ENCODE measurements at regions not wholly inside any gene's neighbourhood (a gene's known extent, or its start where the extent isn't known, plus 50 kb on each side); places are given as distances from the start of the nearest gene placed in this dataset.

DNA sequence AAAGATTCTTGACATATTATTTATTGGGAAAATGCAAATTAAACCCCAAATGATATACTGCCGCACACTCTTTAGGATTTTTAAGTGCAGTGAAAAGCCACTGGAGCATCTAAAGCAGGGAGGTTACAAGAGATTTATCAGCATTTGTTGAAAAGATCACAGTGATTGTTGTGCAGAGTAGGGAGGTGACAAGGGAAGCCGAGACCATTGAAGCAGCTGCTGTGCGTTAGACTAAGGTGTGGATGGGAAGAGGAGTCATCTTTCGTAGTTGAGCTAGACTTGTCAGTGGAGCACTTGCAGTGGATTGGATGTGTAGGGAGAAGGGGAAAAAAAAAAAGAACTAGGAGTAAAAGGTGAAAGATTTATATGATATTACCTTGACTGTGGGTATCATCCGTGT is 854.6 kb downstream of the NTRK3 start:
- no peak for DNase-seq (ENCODE audit: low read depth in 3 of 3, low spot score in 2 of 3)

GRCh38 chr15:87394676-87395075 is 861.9 kb downstream of the NTRK3 start:
- DNase-seq (ENCODE audit: low read depth in 3 of 3, low spot score in 2 of 3) = no peak

- DNase-seq (ENCODE audit: low read depth in 3 of 3, low spot score in 2 of 3) = no peak
These were observed 868.8 kb downstream of the NTRK3 start for GRCh38 chr15:87387766-87388165.

DNA sequence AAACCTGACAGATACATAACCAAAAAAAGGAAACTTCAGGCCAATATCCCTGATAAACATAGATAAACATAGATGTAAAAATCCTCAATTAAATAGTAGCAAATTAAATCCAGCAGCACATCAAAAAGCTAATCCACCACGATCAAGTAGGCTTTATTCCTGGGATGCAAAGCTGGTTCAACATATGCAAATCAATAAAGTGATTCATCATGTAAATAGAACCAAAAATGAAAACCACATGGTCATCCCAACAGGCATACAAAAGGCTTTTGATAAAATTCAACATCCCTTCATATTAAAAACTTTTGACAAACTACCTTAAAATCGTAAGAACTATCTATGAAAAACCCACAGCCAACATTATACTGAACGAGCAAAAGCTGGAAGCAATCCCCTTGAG is 882.2 kb downstream of the NTRK3 start:
- DNase-seq (ENCODE audit: low read depth in 3 of 3, low spot score in 2 of 3) = no peak

- DNase-seq (ENCODE audit: low read depth in 3 of 3, low spot score in 2 of 3) = no peak
These were observed 887.3 kb downstream of the NTRK3 start for GRCh38 chr15:87369269-87369668.

DNA sequence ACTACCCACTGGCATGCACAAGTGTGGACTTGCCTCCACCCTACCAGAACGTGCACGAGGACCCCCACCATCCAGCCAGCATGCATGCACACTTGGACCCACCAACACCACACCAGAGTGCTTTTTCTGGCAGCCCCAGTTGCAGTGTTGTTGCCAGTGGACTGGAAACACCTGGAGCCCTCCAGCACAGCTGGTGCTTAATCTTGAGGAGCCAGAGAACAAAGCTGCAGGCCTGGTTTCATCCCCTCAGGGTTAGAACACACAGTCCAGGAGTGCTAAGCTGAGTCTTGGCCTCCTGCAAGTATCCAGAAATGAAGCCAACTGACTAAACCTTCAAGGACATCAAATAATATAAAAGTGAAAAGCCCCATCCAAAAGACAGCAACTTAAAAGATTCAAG is 888.0 kb downstream of the NTRK3 start:
- DNase-seq (ENCODE audit: low read depth in 3 of 3, low spot score in 2 of 3) = no peak

DNA sequence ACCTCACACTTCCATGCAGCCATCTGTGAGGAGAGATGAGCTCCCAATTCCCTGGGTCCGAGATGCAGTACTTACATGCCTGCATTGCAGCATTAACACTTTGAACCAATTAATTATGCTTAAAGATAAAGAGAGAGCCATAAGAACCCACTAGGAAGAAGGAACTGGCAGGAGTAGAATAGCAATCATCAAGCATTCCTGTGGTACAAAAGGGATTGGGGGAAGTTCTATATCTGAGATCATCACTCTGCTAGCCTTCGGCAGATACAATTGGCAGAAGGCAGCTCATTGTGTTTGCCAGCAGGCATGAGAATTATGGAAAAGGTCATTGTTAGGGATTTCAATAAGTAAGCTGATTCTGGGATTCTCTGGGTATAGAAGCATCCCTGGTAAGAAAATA is 891.4 kb downstream of the NTRK3 start:
- DNase-seq (ENCODE audit: low read depth in 3 of 3, low spot score in 2 of 3) = no peak

- no peak for DNase-seq (ENCODE audit: low read depth in 3 of 3, low spot score in 2 of 3)
These were observed 894.0 kb downstream of the NTRK3 start for GRCh38 chr15:87362531-87362930.

- no peak for DNase-seq (ENCODE audit: low read depth in 3 of 3, low spot score in 2 of 3)
These were observed 898.8 kb downstream of the NTRK3 start for GRCh38 chr15:87357637-87358313.

- DNase-seq (ENCODE audit: low read depth in 3 of 3, low spot score in 2 of 3) = no peak
These were observed 900.6 kb downstream of the NTRK3 start for GRCh38 chr15:87355946-87356345.

GRCh38 chr15:87354661-87355410 is 901.7 kb downstream of the NTRK3 start:
- DNase-seq (ENCODE audit: low read depth in 3 of 3, low spot score in 2 of 3) = no peak

GRCh38 chr15:87349181-87349580 is 907.4 kb downstream of the NTRK3 start:
- no peak for DNase-seq (ENCODE audit: low read depth in 3 of 3, low spot score in 2 of 3)

DNA sequence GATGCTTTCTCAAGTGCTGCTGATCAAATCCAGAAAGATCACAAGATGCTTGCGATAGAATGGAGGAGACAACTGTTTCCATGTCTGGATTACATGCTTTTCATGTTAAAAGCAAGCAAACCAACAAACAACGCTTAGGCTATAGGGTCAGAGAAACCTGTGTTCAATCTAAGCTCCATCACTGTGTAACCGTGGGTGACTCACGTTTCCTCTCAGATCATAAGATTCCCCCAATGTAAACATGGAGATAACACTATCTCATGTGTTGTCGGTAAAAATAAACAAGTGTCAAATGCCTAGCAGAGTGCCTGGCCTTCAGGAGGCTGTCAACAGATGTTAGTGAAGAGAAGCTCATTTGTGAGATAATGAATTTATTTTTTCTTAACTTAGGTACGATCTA is 907.8 kb downstream of the NTRK3 start:
- no peak for DNase-seq (ENCODE audit: low read depth in 3 of 3, low spot score in 2 of 3)

DNA sequence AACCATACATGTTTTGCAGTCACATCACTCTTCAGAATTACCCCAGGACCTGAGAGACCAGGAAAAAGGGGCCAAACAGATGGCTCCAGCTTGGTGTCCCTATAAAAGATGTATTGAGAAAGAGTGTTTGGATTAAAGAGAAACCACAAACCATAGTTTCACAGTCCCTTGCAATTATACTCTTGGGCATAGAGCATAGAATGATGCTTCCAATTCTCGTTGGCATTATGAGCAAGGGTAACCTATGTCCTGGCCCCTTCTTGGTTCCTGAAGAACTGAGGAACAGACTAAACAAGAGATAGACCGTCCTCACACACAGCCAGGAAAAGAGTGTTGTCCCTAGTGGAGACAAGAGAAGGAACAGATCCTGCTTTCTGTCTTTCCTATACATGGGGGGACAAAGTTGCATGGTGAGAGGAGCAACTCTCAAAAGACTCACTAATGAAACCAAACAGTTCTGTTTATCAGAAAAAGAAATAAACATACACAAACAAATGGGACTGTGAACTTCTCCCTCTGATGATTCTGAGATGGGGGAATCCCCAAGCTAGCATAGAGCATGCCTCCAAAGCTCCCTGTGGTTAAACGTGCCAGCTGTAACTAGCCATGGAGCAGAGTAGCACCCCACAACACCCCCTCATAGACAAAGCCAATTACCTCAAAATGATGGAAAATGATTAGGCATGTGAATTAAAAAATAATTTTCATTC is 908.6 kb downstream of the NTRK3 start:
- DNase-seq (ENCODE audit: low read depth in 3 of 3, low spot score in 2 of 3) = no peak

- no peak for DNase-seq (ENCODE audit: low read depth in 3 of 3, low spot score in 2 of 3)
These were observed 910.6 kb downstream of the NTRK3 start for GRCh38 chr15:87345961-87346360.

DNA sequence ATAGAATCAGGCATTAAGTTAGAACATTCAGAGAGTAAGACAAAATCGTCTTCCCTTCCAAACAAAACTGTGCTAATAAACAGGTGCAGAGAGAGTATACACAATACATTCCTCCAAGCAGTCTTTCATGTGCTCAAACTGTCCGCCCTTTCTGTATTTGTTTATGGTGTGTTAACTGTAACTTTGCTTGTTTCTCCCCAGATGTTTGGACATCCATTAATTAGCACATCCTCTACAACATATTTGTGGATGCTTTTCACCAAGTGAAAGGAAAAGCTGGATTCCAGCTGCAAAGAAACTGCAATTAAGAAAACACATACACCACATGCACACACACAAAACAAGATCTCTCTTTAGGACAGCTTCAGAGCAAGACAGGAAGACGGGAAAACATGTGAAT is 912.6 kb downstream of the NTRK3 start:
- no peak for DNase-seq (ENCODE audit: low read depth in 3 of 3, low spot score in 2 of 3)

- DNase-seq (ENCODE audit: low read depth in 3 of 3, low spot score in 2 of 3) = no peak
These were observed 916.2 kb downstream of the NTRK3 start for GRCh38 chr15:87340370-87340769.

GRCh38 chr15:87326269-87326668 is 930.3 kb downstream of the NTRK3 start:
- DNase-seq (ENCODE audit: low read depth in 3 of 3, low spot score in 2 of 3) = no peak

- no peak for DNase-seq (ENCODE audit: low read depth in 3 of 3, low spot score in 2 of 3)
These were observed 933.7 kb downstream of the NTRK3 start for GRCh38 chr15:87322870-87323269.

GRCh38 chr15:87322265-87322664 is 934.3 kb downstream of the NTRK3 start:
- no peak for DNase-seq (ENCODE audit: low read depth in 3 of 3, low spot score in 2 of 3)

- no peak for DNase-seq (ENCODE audit: low read depth in 3 of 3, low spot score in 2 of 3)
These were observed 938.6 kb downstream of the NTRK3 start for GRCh38 chr15:87317900-87318299.

- DNase-seq (ENCODE audit: low read depth in 3 of 3, low spot score in 2 of 3) = no peak
These were observed 944.3 kb downstream of the NTRK3 start for GRCh38 chr15:87312221-87312620.

Data from right renal cortex interstitium (tissue), 3 donors.